Progenitor cell of endocrine pancreas (in vitro differentiated cells): ENCODE measurements at regions not wholly inside any gene's neighbourhood (a gene's known extent, or its start where the extent isn't known, plus 50 kb on each side); places are given as distances from the start of the nearest gene placed in this dataset.

Experiments used
- DNase-seq: peaks from one replicate; pipeline ENCODE4 v3.0.0; 2021; ENCODE audit warnings: low spot score; ENCODE audit not compliant: unreplicated experiment
- H3K27ac Mint-ChIP-seq: 2 replicates; pipeline ENCODE4 v1.8.0; 2021; ENCODE audit warnings: mild to moderate bottlenecking, moderate library complexity, mixed read lengths
- H3K27me3 Mint-ChIP-seq: 2 replicates; pipeline ENCODE4 v1.8.0; 2021; ENCODE audit warnings: mixed read lengths
- H3K36me3 Mint-ChIP-seq: 2 replicates; pipeline ENCODE4 v1.8.0; 2022; ENCODE audit warnings: mixed read lengths; ENCODE audit not compliant: insufficient read depth
- H3K4me1 Mint-ChIP-seq: 2 replicates; pipeline ENCODE4 v1.8.0; 2021; ENCODE audit warnings: low read depth, mixed read lengths
- H3K4me3 Mint-ChIP-seq: 2 replicates; pipeline ENCODE4 v1.8.0; 2021; ENCODE audit warnings: low read depth, mild to moderate bottlenecking, moderate library complexity, mixed read lengths
- H3K9me3 Mint-ChIP-seq: 2 replicates; pipeline ENCODE4 v1.8.0; 2021; ENCODE audit warnings: low read depth, mixed read lengths
- TF ChIP-seq, protein P1 (sequence below): fragments of 200-600 bp; sonication (generic); IDR thresholded peaks from one replicate; pipeline ENCODE4 v1.5.0; 2021; ENCODE audit warnings: antibody characterized with exemption, mild to moderate bottlenecking; ENCODE audit not compliant: unreplicated experiment

DNA sequence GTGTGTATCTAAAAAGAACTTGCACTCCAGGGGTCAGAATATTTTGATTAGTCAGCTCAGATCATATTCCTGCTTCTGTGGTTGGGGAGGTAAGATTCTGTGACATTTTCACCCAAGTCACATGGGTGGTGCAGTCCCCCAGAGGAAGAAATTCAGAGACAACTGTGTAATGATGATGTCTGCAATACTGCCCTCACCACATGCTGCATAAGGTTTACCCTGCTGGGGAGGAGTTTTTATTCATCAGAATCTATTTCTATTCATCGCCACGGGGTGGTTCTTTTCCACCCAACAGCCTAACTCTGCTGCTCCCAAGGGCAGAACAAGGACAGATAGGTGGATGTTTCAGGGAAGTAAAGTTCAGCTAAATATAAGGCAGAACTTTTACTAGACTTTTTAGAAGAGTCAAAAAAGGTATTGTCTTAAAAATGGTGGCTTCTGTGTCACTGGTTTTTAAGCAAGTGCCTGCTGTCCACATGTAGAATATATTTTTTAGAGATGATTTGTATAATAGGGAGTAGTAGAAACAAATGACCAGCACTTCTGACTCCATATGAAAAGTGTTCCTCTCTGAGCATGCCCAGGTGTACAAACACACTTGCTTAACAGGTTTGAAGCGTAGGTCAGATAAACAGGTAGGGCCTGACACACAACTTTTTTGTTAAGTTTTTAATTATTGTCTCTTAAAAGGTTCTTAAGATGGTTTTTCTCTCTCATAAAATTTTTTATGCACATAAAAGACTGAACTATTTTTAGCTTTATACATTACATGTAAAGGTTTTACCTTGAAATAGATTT, 352.7 kb downstream of the LRRC70 start:
- TF ChIP-seq, protein P1, sequence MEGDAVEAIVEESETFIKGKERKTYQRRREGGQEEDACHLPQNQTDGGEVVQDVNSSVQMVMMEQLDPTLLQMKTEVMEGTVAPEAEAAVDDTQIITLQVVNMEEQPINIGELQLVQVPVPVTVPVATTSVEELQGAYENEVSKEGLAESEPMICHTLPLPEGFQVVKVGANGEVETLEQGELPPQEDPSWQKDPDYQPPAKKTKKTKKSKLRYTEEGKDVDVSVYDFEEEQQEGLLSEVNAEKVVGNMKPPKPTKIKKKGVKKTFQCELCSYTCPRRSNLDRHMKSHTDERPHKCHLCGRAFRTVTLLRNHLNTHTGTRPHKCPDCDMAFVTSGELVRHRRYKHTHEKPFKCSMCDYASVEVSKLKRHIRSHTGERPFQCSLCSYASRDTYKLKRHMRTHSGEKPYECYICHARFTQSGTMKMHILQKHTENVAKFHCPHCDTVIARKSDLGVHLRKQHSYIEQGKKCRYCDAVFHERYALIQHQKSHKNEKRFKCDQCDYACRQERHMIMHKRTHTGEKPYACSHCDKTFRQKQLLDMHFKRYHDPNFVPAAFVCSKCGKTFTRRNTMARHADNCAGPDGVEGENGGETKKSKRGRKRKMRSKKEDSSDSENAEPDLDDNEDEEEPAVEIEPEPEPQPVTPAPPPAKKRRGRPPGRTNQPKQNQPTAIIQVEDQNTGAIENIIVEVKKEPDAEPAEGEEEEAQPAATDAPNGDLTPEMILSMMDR = no peak
- no peaks in the 10 kb centered on the region for H3K27me3 Mint-ChIP-seq
- no peaks in the 10 kb centered on the region for H3K36me3 Mint-ChIP-seq
- H3K4me1 Mint-ChIP-seq = peaks cover 6% of the 10 kb centered on the region
- peak overlapping the region; percentile 73 for H3K27ac Mint-ChIP-seq
- H3K9me3 Mint-ChIP-seq = no peaks in the 10 kb centered on the region
- no peak overlapping the region for H3K4me3 Mint-ChIP-seq
- no peak for DNase-seq

DNA sequence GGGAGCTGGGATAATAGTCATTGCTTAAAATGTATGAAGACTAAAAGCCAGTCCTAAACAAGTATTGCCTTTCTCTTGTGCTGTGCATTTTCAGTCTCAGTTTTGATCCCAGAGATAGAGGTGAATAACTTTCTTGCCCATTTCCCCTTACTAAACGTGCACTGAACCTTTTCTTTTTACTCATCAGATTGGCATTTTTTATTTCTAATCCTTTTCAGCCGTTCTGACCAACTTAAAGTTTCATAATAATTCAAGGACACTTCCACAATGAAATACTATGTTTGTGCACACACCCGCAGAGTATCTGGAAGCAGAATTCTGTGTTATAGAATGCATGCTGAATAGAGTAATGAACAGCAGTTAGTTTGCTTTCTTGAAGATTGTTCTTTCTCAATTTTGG, 343.6 kb downstream of the LRRC70 start:
- TF ChIP-seq, protein P1 = no peak
- H3K36me3 Mint-ChIP-seq = no peaks in the 10 kb centered on the region
- H3K9me3 Mint-ChIP-seq = no peaks in the 10 kb centered on the region
- no peak for DNase-seq
- H3K4me1 Mint-ChIP-seq = no peaks in the 10 kb centered on the region
- no peak overlapping the region for H3K27ac Mint-ChIP-seq
- no peaks in the 10 kb centered on the region for H3K27me3 Mint-ChIP-seq
- H3K4me3 Mint-ChIP-seq = no peak overlapping the region

DNA sequence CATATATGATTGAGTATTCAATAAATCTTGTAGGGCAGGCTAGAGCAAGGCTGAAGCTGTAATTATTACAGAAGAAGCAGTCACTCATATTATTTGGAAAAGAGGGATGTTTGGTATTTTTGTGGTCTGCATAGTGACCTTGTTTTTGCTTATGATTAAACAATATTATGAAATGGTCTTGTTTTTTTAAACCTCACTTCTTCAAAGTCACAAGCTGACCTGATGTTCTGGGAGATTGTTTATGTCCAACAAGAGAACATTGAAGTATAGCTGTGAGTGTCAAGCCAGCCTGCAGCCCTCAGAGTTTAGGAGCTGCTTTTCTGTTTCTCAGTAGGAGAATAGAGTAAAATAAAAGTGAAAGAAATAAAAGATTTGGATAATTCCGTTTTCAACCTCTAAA, 342.2 kb downstream of the LRRC70 start:
- no peak for DNase-seq
- no peaks in the 10 kb centered on the region for H3K27me3 Mint-ChIP-seq
- no peaks in the 10 kb centered on the region for H3K4me1 Mint-ChIP-seq
- TF ChIP-seq, protein P1 = no peak
- H3K36me3 Mint-ChIP-seq = no peaks in the 10 kb centered on the region
- H3K4me3 Mint-ChIP-seq = no peak overlapping the region
- no peaks in the 10 kb centered on the region for H3K9me3 Mint-ChIP-seq
- no peak overlapping the region for H3K27ac Mint-ChIP-seq

DNA sequence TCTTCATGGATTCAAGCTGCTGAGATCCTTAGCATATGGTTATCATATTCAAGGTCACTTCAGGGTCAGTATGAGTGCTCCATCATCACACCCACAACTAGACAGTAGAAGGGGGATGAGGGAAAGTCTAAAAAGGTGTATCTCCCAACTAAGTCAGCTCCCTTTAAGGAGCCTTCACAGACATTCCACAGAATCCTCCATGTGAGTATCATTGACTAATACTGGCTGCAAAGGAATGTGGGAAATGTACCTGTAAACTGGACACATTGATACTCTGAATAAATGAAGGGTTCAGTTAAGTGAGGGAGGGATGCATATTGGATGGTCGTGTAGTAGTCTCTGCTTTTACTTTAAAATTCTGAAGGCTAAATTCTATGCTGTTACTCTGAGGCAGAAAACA, 330.7 kb downstream of the LRRC70 start:
- TF ChIP-seq, protein P1 = no peak
- Mint-ChIP-seq H3K27ac (no peak overlapping the region), H3K36me3 (no peaks in the 10 kb centered on the region), H3K4me1 (no peaks in the 10 kb centered on the region), H3K9me3 (peaks cover 10% of the 10 kb centered on the region), H3K4me3 (no peak overlapping the region), H3K27me3 (no peaks in the 10 kb centered on the region)
- DNase-seq = no peak

DNA sequence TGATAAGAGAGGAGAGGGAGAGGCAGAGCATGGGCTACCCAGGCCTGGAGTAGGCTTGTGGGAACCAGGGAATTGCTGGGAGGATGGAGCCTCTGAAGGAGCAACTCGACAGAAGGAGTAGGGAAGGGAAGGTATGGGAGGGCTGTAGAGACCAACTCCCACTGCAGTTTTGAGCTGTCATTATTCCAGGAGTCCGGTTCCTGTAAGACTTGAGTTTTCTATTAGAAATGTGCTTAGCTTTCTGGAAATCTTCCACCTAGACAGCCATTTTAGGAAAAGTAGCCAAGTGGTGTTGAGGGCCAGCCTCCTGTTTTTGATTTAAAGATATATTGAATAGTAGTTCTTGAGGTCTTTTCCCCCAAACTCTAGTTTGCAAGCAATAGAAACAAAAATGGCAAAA, 323.5 kb downstream of the LRRC70 start:
- no peak for DNase-seq
- no peak overlapping the region for H3K27ac Mint-ChIP-seq
- H3K27me3 Mint-ChIP-seq = no peaks in the 10 kb centered on the region
- no peaks in the 10 kb centered on the region for H3K36me3 Mint-ChIP-seq
- H3K9me3 Mint-ChIP-seq = no peaks in the 10 kb centered on the region
- TF ChIP-seq, protein P1 = no peak
- no peak overlapping the region for H3K4me3 Mint-ChIP-seq
- no peaks in the 10 kb centered on the region for H3K4me1 Mint-ChIP-seq
